Activated B cell treated with CpG ODN at 0.5 μM for 24 hours (primary cell): ENCODE measurements at regions not wholly inside any gene's neighbourhood (a gene's known extent, or its start where the extent isn't known, plus 50 kb on each side); places are given as distances from the start of the nearest gene placed in this dataset.
"Not testable (repeated sequence)": the region's sequence is repeated elsewhere in the genome, so short reads cannot be mapped to it uniquely, and the experiment has no call there.

Source experiments
- ATAC-seq: fragments of 200-7000 bp; cut with Tn5 transposase; one replicate; pipeline ENCODE4 v1.10.0; 2021; ENCODE audit warnings: low read depth, mild to moderate bottlenecking, moderate library complexity
- CTCF ChIA-PET: fragments of 350-600 bp; sonication (Branson Sonifier 250); formaldehyde crosslinking; loops from one replicate; lab custom pipeline; 2021; ENCODE audit warnings: antibody characterized with exemption; lab: Charles Lee
- POLR2A ChIA-PET: fragments of 350-600 bp; sonication (Branson Sonifier 250); formaldehyde crosslinking; loops from one replicate; lab custom pipeline; 2021; ENCODE audit warnings: antibody characterized with exemption; lab: Charles Lee
- DNase-seq: peaks from one replicate; pipeline ENCODE4 v3.0.0; 2022
- H3K27ac Mint-ChIP-seq: one replicate; pipeline ENCODE4 v1.8.0; 2020; ENCODE audit warnings: mixed read lengths
- H3K27me3 Mint-ChIP-seq: one replicate; pipeline ENCODE4 v1.8.0; 2021; ENCODE audit warnings: mixed read lengths
- H3K36me3 Mint-ChIP-seq: one replicate; pipeline ENCODE4 v1.8.0; 2021; ENCODE audit warnings: low read depth, mixed read lengths
- H3K4me1 Mint-ChIP-seq: one replicate; pipeline ENCODE4 v1.8.0; 2021; ENCODE audit warnings: mixed read lengths
- H3K4me3 Mint-ChIP-seq: one replicate; pipeline ENCODE4 v1.8.0; 2020; ENCODE audit warnings: mild to moderate bottlenecking, mixed read lengths
- H3K9me3 Mint-ChIP-seq: one replicate; pipeline ENCODE4 v1.8.0; 2020; ENCODE audit warnings: mixed read lengths
- CTCF ChIP-seq: fragments of 200-600 bp; IDR thresholded peaks from one replicate; pipeline ENCODE4 v1.8.0; 2022; ENCODE audit warnings: antibody characterized with exemption, mild to moderate bottlenecking
- intact Hi-C: fragments of 100-400 bp; cut with micrococcal nuclease; formaldehyde crosslinking; loops from one replicate; pipeline ENCODE4 v1.15.1; 2024

GRCh38 chr16:27660507-27660906, 110.6 kb downstream of the KATNIP start:
- intact Hi-C loops: no loop called here
- no peak for TF ChIP-seq CTCF
- H3K9me3 Mint-ChIP-seq: peaks cover 2% of the 10 kb centered on the region
- ChIA-PET POLR2A (interaction anchor here (0.6 kb wide), 1 partner anchor 158 kb away, joined by 3 read pairs; no protein-coding TSS in a partner anchor), CTCF (no interaction called here)
- H3K27ac Mint-ChIP-seq: no peak overlapping the region
- no peak for ATAC-seq
- H3K27me3 Mint-ChIP-seq: no peaks in the 10 kb centered on the region
- DNase-seq: no peak
- no peaks in the 10 kb centered on the region for H3K4me1 Mint-ChIP-seq
- H3K36me3 Mint-ChIP-seq: peaks cover 19% of the 10 kb centered on the region
- H3K4me3 Mint-ChIP-seq: no peak overlapping the region

- H3K9me3 Mint-ChIP-seq, H3K4me3 Mint-ChIP-seq, intact Hi-C loops, DNase-seq, H3K27me3 Mint-ChIP-seq, H3K27ac Mint-ChIP-seq, ATAC-seq, POLR2A ChIA-PET, CTCF ChIA-PET, H3K4me1 Mint-ChIP-seq: not testable (repeated sequence)
- H3K36me3 Mint-ChIP-seq: peaks cover 14% of the 10 kb centered on the region
These were observed 113.3 kb downstream of the KATNIP start for GRCh38 chr16:27663235-27663634.

GRCh38 chr16:27665881-27666280, 115.9 kb downstream of the KATNIP start:
- ChIA-PET POLR2A (no interaction called here), CTCF (no interaction called here)
- Mint-ChIP-seq H3K27ac (no peak overlapping the region), H3K4me1 (no peaks in the 10 kb centered on the region), H3K4me3 (no peak overlapping the region), H3K9me3 (no peaks in the 10 kb centered on the region), H3K36me3 (peaks cover 16% of the 10 kb centered on the region), H3K27me3 (no peaks in the 10 kb centered on the region)
- intact Hi-C loops: no loop called here
- no peak for ATAC-seq
- DNase-seq: no peak
- TF ChIP-seq CTCF: no peak

GRCh38 chr16:27670071-27670810, 120.3 kb downstream of the KATNIP start:
- DNase-seq (no peak), ATAC-seq (no peak)
- Mint-ChIP-seq H3K4me3 (no peak overlapping the region), H3K36me3 (peaks cover 24% of the 10 kb centered on the region), H3K27ac (no peak overlapping the region), H3K9me3 (peaks cover 5% of the 10 kb centered on the region), H3K27me3 (no peaks in the 10 kb centered on the region), H3K4me1 (no peaks in the 10 kb centered on the region)
- ChIA-PET CTCF (no interaction called here), POLR2A (no interaction called here)
- no peak for TF ChIP-seq CTCF
- intact Hi-C loops: no loop called here

- POLR2A ChIA-PET: no interaction called here
- ATAC-seq (no peak), DNase-seq (no peak)
- CTCF ChIA-PET: no interaction called here
- H3K4me3 Mint-ChIP-seq: no peak overlapping the region
- H3K9me3 Mint-ChIP-seq: peaks cover 5% of the 10 kb centered on the region
- H3K4me1 Mint-ChIP-seq: no peaks in the 10 kb centered on the region
- intact Hi-C loops: no loop called here
- H3K27ac Mint-ChIP-seq: no peak overlapping the region
- peaks cover 21% of the 10 kb centered on the region for H3K36me3 Mint-ChIP-seq
- TF ChIP-seq CTCF: no peak
- no peaks in the 10 kb centered on the region for H3K27me3 Mint-ChIP-seq
These were observed 121.5 kb downstream of the KATNIP start for GRCh38 chr16:27671410-27671809.

- ChIA-PET CTCF (no interaction called here), POLR2A (no interaction called here)
- Mint-ChIP-seq H3K4me1 (no peaks in the 10 kb centered on the region), H3K27me3 (no peaks in the 10 kb centered on the region), H3K4me3 (no peak overlapping the region), H3K9me3 (peaks cover 5% of the 10 kb centered on the region), H3K27ac (no peak overlapping the region), H3K36me3 (peaks cover 52% of the 10 kb centered on the region)
- no peak for DNase-seq
- no peak for TF ChIP-seq CTCF
- no peak for ATAC-seq
- intact Hi-C loops: no loop called here
These were observed 126.9 kb downstream of the KATNIP start for GRCh38 chr16:27676839-27677238.
